Activated CD4-positive, alpha-beta T cell treated with anti-CD3 and anti-CD28 coated beads, Interleukin-2, amount 50 U/mL, for 1 hour (primary cell): ENCODE measurements at regions not wholly inside any gene's neighbourhood (a gene's known extent, or its start where the extent isn't known, plus 50 kb on each side); places are given as distances from the start of the nearest gene placed in this dataset.
A peak's percentile ranks its signal among the peaks of the same experiment; 100 is the strongest.
"Not testable (repeated sequence)": the region's sequence is repeated elsewhere in the genome, so short reads cannot be mapped to it uniquely, and the experiment has no call there.

Experiments used
- DNase-seq: peaks from one replicate; pipeline ENCODE4 v3.0.0-alpha.2; 2020

DNA sequence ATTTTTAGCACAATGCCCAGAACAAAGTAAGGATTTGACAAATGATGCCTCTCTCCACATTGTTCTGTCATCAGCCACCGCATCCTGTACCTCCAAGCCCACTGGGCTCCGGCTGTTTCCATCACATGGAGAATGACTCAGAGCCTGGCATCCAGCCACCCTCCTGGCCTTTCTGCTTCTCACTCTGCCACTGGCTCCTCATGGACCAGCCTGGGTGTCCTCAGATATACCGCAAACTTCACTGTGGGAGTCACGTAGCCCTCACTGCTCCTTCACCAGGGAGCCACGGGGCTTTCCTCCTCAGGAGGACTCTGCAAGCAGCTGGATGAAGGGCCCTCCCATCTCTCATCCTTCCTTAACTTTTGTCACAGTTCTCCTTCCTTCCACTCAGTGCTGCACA lies 943.0 kb downstream of the TUBA3C start:
- DNase-seq: not testable (repeated sequence)

DNA sequence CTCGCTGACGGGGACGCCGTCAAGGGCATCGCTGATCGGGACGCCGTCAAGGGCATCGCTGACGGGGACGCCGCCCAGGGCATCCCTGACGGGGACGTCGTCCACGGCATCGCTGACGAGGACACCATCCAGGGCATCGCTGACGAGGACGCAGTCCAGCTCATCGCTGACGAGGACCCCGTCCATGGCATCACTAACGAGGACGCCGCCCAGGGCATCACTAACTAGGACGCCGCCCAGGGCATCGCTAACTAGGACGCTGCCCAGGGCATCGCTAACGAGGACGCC lies 945.2 kb downstream of the TUBA3C start:
- DNase-seq: no peak

DNA sequence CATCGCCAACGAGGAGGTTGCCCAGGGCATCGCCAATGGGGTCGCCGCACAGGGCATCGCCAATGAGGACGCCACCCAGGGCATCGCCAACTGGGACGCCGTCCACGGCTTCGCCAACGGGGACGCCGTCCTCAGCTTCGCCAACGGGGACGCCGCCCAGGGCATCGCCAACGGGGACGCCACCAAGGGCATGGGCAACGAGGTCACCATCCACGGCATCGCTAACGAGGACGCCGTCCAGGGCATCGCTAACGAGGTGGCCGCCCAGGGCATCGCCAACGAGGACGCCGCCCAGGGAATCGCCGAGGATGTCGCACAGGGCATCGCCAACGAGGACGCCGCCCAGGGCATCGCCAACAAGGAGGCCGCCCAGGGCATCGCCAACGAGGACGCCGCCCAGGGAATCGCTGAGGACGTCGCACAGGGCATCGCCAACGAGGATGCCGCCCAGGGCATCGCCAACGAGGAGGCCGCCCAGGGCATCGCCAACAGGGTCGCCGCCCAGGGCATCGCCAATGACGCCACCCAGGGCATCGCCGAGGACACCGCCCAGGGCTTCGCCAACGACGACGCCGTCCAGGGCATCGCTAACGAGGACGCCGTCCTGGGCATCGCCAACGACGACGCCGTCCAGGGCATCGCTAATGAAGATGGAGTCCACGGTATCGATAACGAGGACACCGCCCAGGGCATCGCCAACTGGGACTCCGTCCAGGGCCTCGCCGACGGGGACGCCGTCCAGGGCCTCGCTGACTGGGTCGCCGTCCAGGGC lies 945.7 kb downstream of the TUBA3C start:
- DNase-seq: no peak

DNA sequence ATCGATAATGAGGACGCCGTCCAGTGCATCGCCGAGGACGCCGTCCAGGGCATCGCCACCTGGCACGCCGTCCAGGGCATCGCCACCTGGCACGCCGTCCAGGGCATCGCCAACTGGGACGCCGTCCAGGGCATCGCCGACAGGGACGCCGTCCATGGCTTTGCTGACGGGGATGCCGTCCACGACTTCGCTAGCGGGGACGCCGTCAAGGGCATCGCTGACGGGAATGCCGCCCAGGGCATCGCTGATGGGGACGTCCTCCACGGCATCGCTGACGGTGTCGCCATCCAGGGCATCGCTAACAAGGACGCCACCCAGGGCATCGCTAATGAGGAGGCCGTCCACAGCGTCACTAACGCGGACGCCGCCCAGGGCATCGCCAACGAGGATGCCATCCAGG lies 946.5 kb downstream of the TUBA3C start:
- no peak for DNase-seq

DNA sequence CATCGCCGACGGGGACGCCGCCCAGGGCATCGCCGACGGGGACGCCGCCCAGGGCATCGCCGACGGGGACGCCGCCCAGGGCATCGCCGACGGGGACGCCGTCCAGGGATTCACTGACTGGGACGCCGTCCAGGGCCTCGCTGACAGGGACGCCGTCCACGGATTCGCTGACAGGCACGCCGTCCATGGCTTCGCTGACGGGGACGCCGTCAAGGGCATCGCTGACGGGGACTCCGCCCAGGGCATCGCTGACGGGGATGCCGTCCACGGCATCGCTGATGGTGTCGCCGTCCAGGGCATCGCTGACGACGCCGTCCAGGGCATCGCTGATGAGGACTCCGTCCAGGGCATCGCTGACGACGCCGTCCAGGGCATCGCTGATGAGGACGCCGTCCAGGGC lies 947.2 kb downstream of the TUBA3C start:
- not testable (repeated sequence) for DNase-seq

DNA sequence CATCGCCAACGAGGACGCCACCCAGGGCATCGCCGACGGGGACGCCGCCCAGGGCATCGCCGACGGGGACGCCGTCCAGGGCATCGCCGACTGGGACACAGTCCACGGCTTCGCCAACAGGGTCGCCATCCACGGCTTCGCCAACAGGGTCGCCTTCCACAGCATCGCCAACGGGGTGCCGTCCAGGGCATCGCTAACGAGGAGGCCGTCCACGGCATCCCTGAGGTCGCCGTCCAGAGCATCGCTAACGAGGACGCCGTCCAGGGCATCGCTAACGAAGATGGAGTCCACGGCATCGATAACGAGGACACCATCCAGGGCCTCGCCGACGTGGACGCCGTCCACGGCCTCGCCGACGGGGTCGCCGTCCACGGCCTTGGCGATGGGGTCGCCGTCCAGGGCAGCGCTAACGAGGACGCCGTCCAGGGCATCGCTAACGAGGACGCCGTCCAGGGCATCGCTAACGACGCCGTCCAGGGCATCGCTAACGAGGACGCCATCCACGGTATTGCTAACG lies 947.8 kb downstream of the TUBA3C start:
- DNase-seq: no peak

DNA sequence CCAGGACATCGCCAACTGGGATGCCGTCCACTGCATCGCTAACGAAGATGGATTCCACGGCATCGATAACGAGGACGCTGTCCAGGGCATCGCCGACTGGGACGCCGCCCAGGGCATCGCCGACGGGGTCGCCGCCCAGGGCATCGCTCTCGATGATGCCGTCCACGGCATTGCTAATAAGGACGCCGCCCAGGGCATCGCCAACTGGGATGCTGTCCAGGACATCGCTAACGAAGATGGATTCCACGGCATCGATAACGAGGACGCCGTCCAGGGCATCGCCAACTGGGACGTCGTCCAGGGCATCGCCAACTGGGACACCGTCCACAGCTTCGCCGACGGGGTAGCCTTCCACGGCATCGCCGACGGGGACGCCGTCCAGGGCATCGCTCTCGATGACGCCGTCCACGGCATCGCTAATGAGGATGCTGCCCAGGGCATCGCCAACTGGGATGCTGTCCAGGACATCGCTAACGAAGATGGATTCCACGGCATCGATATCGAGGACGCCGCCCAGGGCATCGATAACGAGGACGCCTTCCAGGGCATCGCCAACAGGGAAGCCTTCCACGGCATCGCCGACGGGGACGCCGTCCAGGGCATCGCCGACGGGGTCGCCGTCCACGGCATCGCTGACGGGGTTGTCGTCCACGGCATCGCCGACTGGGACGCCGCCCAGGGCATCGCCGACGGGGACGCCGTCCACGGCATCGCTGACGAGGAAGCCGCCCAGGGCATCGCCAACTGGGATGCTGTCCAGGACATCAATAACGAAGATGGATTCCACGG lies 948.4 kb downstream of the TUBA3C start:
- no peak for DNase-seq

DNA sequence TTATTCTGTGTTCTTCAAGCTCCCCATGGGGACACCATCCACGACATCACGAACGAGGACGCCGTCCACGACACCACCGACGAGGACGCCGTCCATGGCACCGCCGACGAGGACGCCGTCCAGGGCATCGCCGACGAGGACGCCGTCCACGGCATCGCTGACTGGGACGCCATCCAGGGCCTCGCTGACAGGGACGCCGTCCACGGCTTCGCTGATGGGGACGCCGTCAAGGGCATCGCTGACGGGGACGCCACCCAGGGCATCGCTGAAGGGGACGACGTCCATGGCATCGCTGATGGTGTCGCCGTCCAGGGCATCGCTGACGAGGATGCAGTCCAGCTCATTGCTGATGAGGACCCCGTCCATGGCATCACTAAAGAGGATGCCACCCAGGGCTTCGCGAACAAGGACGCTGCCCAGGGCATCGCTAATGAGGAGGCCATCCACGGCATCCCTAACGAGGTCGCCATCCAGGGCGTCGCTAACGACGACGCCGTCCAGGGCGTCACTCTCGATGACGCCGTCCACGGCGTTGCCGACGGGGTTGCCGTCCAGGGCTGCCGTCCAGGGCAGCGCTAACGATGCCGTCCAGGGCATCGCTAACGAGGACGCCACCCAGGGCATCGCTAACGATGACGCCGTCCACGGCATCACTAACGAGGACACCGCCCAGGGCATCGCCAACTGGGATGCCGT lies 949.2 kb downstream of the TUBA3C start:
- DNase-seq: no peak

DNA sequence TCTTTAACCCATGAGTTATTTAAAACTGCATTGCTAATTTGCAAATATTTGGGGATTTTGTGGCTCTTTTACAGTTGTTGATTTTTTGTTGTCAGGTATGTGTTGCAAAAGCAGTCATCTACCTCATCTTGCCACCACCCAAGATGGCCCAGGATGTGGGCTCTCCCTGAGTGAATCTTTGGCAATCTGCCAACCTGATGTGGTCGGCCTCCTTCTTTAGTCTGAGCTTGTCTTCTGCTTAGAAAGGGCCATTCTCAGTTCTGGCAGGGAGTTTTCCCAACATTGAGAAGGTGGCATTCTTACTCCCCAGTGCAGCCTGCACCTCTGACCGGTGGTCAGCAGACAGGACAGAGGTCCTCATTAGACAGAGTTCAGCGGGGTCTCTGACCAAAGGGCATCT lies 957.2 kb downstream of the TUBA3C start:
- DNase-seq: peak; percentile 1

DNA sequence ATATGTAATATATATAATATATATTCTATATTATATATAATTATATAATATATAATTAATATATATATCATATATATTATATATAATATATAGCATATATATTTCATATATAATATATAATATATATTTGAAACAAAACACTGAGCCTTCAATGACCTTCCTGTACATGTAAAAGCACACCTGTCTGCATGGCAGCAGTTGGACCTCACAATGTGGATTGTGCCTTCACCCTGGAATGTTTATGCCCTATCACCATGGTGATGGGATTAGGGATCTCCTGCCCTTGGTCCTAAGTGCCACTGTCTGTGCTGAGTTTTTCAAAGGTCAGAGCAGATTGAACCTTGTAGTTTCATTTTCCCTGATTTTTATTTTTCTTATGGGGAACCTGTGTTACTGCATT lies 966.9 kb downstream of the TUBA3C start:
- DNase-seq: not testable (repeated sequence)

DNA sequence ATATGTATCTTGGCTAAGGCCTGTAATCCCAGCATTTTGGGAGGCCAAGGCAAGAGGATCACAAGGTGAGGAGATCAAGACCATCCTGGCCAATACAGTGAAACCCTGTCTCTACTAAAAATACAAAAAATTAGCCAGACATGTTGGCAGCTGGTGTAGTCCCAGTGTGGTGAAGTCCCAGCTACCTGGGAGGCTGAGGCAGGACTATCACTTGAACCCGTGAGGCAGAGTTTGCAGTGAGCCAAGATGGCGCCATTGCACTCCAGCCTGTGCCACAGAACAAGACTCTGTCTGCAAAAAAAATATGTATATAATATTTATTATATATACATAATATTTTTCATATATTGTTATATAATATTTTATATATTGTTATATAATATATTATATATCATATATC lies 968.1 kb downstream of the TUBA3C start:
- DNase-seq: not testable (repeated sequence)

DNA sequence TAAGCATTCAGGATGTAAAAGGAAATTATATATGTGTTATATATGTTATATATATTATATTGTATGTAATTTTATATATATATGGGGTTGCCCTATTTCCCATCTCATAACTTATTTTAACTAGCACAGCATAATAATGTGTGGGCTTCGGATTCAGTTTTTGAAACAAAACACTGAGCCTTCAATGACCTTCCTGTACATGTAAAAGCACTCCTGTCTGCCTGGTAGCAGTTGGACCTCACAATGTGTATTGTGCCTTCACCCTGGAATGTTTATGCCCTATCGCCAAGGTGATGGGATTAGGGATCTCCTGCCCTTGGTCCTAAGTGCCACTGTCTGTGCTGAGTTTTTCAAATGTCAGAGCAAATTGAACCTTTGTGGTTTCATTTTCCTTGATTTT lies 968.8 kb downstream of the TUBA3C start:
- peak; percentile 1 for DNase-seq

DNA sequence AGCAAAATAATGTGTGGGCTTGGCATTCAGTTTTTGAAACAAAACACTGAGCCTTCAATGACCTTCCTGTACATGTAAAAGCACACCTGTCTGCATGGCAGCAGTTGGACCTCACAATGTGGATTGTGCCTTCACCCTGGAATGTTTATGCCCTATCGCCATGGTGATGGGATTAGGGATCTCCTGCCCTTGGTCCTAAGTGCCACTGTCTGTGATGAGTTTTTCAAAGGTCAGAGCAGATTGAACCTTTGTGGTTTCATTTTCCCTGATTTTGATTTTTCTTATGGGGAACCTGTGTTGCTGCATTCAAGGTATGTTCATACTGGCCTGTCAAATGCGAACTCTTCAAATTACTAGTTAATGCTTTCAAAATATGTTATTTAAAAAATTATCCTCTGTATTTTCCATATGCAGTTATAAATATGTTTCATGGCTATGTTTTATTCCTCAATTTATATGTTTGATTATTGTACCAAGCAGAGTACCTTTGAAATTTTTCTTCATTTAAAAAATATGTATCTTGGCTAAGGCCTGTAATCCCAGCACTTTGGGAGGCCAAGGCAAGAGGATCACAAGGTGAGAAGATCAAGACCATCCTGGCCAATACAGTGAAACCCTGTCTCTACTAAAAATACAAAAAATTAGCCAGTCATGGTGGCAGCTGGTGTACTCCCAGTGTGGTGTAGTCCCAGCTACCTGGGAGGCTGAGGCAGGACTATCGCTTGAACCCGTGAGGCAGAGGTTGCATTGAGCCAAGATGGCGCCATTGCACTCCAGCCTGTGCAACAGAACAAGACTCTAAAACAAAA lies 969.7 kb downstream of the TUBA3C start:
- DNase-seq: not testable (repeated sequence)

DNA sequence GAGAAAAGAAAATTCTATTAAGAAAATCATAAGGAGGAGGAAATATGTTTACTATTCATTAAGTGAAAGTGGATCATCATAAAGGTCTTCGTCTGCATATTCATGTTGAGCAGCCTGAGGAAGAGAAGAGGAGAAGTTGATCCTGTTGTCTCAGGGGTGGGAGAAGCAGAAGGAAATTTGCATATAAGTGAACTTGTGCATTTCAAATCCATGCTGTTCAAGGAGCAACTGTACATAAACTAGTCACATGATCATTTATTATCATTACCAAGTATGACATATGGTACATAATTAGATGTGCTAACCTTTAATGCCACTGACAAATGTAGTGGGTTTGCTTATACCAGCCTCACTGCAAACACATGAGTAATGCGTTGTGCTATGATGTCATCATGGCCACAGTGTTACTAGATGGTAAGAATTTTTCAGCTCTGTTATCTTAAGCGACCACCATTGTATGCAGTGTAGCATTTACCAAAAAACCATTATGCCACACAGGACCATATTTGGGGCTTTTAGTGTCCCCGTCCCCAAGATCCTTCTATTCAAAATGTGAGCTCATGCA lies 976.9 kb downstream of the TUBA3C start:
- not testable (repeated sequence) for DNase-seq

DNA sequence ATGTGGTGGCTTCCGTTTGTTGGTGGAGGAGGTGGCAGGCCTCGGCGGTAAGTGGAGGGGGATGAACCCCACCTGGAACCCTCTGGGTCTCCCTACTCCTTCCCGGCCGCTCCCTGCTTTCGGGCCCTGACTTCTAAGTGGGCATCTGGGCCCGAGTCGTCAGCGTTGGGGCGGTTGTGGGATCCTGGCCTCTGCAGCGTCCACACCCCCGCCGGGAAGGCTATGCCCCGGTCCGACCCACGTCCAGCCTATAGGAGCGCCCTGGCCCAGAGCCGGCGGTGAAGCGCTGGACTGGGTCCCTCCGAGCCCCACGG lies 986.3 kb downstream of the TUBA3C start:
- DNase-seq: not testable (repeated sequence)

DNA sequence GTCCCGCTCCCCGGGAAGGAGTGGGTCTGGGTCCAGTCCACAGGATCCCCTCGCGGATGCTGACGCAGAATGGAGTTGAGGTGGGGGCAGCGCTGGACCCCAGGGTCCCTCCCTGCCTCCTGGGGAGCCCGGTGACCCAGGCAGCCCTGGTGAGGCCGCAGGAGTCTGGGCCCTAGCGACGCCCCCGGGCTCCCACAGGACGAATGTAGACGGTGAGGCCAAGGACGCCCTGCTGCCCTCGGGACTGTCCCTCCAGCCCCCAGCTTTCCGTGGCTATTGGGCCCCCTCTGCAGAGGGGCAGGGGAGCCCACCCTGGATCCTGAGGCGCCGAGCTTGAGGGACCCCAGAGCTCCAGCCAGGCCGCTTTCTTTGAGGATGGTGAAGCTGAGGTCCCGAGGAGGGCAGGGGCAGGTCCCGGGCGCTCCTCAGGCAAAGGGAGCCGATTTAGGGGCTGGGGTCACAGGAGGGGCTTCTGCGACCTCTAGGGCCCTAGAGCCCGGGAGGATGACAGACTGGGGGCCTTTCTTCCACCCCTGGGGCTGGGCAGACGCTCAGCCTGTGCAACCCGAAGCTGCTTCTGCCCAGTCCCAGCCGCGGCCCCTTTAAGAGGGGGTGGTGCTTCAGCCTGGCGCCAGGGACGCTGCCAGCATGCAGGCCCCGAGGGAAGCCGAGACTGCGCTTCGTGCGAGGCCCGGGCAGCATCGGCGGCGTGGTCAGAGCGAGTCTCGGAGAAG lies 986.8 kb downstream of the TUBA3C start:
- DNase-seq: not testable (repeated sequence)

DNA sequence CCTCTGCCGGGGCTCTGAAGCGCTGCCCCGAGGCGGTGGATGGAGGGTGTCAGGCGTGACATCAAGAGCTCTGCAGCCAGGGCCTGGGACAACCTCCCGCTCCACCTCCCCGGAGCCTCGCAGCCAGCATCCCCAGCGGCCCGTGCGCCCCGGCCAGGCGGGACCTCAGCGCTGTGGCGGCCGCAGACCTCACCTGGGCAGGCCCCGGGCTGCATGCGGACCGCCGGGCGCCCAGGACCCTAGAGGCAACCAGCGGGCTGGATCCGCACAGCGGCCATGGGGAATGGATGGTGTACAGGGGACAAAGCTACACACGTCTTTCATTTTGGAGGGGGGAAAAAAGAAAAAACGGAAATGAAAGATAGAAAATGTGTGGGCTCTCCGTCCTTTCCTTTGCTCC lies 987.5 kb downstream of the TUBA3C start:
- not testable (repeated sequence) for DNase-seq
